ENCODE measurements at regions not wholly inside any gene's neighbourhood (a gene's known extent, or its start where the extent isn't known, plus 50 kb on each side); places are given as distances from the start of the nearest gene placed in this dataset.
"Not testable (repeated sequence)": the region's sequence is repeated elsewhere in the genome, so short reads cannot be mapped to it uniquely, and the experiment has no call there.

- H3K36me3 ChIP-seq (replicated peaks); in situ Hi-C loops (cut with HindIII; ENCODE audit: low pct_ligation_motif_present, low sequenced_read_pairs); H3K27me3 ChIP-seq (replicated peaks); DNase-seq; H3K27ac ChIP-seq; H3K4me3 ChIP-seq (ENCODE audit: low read depth, low read length): not testable (repeated sequence)
These were observed 72.1 kb downstream of the OGFRL1 start for GRCh38 chr6:71360556-71361335.

DNA sequence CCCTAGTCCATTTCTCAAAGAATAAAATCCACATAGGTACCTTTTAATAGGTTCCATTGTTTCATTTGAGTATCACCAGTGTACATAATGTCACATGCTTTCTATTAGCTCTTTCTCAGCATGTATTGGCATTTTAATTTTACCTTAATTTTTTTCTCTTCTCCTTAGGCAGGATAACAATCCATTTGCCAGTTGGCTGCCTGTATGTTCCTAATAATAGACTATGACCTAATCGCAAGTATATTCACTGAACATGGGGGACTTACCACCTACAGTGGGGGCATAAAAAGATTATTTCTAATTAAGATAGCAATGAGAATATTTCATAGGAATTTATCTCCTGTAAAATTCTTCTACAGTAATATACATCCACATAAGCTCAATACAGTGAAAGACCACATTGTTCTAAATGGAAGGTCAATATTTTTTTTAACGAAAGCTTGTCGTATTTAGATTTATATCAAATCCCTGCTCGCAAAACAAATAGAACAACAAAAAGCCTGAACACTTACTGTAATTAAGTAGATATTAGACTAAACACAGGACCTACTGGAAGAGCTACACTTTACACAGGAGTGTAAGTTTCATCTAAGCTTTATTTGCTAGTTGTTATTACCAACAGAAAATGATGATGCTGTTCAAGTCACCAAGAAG is 76.4 kb downstream of the OGFRL1 start:
- Histone ChIP-seq H3K27ac (no peak overlapping the region), H3K27me3 (replicated peaks) (no peaks in the 10 kb centered on the region), H3K36me3 (replicated peaks) (peaks cover 2% of the 10 kb centered on the region), H3K4me3 (ENCODE audit: low read depth, low read length) (no peak overlapping the region)
- DNase-seq, result no peak
- no peak for TF ChIP-seq CTCF (IDR thresholded peaks at IDR 0.05; ENCODE audit: low read depth, low read length, missing control alignments)
- in situ Hi-C loops (cut with HindIII; ENCODE audit: low pct_ligation_motif_present, low sequenced_read_pairs), result no loop called here

DNA sequence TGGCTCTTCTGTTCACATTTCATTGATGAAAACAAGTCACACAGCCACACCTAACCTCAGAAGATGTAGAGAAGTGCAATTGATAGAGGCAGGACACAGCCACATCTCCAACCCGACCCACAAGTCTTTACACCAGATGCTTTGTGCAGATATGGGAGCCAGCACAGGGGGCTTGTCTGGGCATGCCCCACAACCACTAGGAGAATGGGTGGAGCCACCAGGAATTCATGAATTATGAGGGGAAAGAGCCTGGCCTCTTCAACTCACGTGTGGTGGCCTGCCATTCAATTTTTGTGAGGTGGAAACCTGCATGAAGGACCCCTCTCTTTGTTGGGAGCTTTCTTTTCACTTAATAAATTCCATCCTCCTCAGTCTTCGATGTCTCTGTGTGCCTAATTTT is 79.1 kb downstream of the OGFRL1 start:
- DNase-seq, result no peak
- H3K36me3 ChIP-seq (replicated peaks), result peaks cover 13% of the 10 kb centered on the region
- TF ChIP-seq CTCF (IDR thresholded peaks at IDR 0.05; ENCODE audit: low read depth, low read length, missing control alignments), result no peak

GRCh38 chr6:71368284-71368683 is 79.7 kb downstream of the OGFRL1 start:
- in situ Hi-C loops (cut with HindIII; ENCODE audit: low pct_ligation_motif_present, low sequenced_read_pairs), result no loop called here
- H3K27me3 ChIP-seq (replicated peaks), result no peaks in the 10 kb centered on the region
- peaks cover 11% of the 10 kb centered on the region for H3K36me3 ChIP-seq (replicated peaks)
- no peak overlapping the region for H3K27ac ChIP-seq
- no peak for DNase-seq
- no peak for TF ChIP-seq CTCF (IDR thresholded peaks at IDR 0.05; ENCODE audit: low read depth, low read length, missing control alignments)
- H3K4me3 ChIP-seq (ENCODE audit: low read depth, low read length), result no peak overlapping the region

More for the DNA sequence above, 79.1 kb downstream of the OGFRL1 start:
- Histone ChIP-seq H3K27me3 (replicated peaks) (no peaks in the 10 kb centered on the region), H3K27ac (no peak overlapping the region), H3K4me3 (ENCODE audit: low read depth, low read length) (no peak overlapping the region)
- in situ Hi-C loops (cut with HindIII; ENCODE audit: low pct_ligation_motif_present, low sequenced_read_pairs), result no loop called here

- TF ChIP-seq CTCF (IDR thresholded peaks at IDR 0.05; ENCODE audit: low read depth, low read length, missing control alignments), result no peak
- no peaks in the 10 kb centered on the region for H3K27me3 ChIP-seq (replicated peaks)
- in situ Hi-C loops (cut with HindIII; ENCODE audit: low pct_ligation_motif_present, low sequenced_read_pairs), result no loop called here
- no peak overlapping the region for H3K4me3 ChIP-seq (ENCODE audit: low read depth, low read length)
- no peak for DNase-seq
- H3K36me3 ChIP-seq (replicated peaks), result peaks cover 13% of the 10 kb centered on the region
- H3K27ac ChIP-seq, result no peak overlapping the region
These were observed 82.9 kb downstream of the OGFRL1 start for GRCh38 chr6:71371559-71371958.

GRCh38 chr6:71373943-71374342 is 85.3 kb downstream of the OGFRL1 start:
- in situ Hi-C loops (cut with HindIII; ENCODE audit: low pct_ligation_motif_present, low sequenced_read_pairs), result no loop called here
- no peaks in the 10 kb centered on the region for H3K27me3 ChIP-seq (replicated peaks)
- DNase-seq, result no peak
- no peak overlapping the region for H3K27ac ChIP-seq
- no peak overlapping the region for H3K4me3 ChIP-seq (ENCODE audit: low read depth, low read length)
- TF ChIP-seq CTCF (IDR thresholded peaks at IDR 0.05; ENCODE audit: low read depth, low read length, missing control alignments), result no peak
- peaks cover 27% of the 10 kb centered on the region for H3K36me3 ChIP-seq (replicated peaks)

Measured in brain microvascular endothelial cell (primary cell).